ENCODE measurements at regions not wholly inside any gene's neighbourhood (a gene's known extent, or its start where the extent isn't known, plus 50 kb on each side); places are given as distances from the start of the nearest gene placed in this dataset.
A peak's percentile ranks its signal among the peaks of the same experiment; 100 is the strongest.
"Not testable (repeated sequence)": the region's sequence is repeated elsewhere in the genome, so short reads cannot be mapped to it uniquely, and the experiment has no call there.

GRCh38 chr12:67110345-67110744, 158.8 kb upstream of the CAND1 start:
- DNase-seq (ENCODE audit: low read depth, low spot score); in situ Hi-C loops (cut with HindIII; ENCODE audit: low pct_unique_long_range_greater_than_20kb, low sequenced_read_pairs): not testable (repeated sequence)

- in situ Hi-C loops (cut with HindIII; ENCODE audit: low pct_unique_long_range_greater_than_20kb, low sequenced_read_pairs), result no loop called here
- DNase-seq (ENCODE audit: low read depth, low spot score), result no peak
Observed at GRCh38 chr12:67111182-67111581, 158.0 kb upstream of the CAND1 start.

- no peak for DNase-seq (ENCODE audit: low read depth, low spot score)
- in situ Hi-C loops (cut with HindIII; ENCODE audit: low pct_unique_long_range_greater_than_20kb, low sequenced_read_pairs), result no loop called here
Observed at GRCh38 chr12:67112586-67112985, 156.6 kb upstream of the CAND1 start.

GRCh38 chr12:67116134-67116533, 153.0 kb upstream of the CAND1 start:
- no peak for DNase-seq (ENCODE audit: low read depth, low spot score)
- in situ Hi-C loops (cut with HindIII; ENCODE audit: low pct_unique_long_range_greater_than_20kb, low sequenced_read_pairs), result no loop called here

GRCh38 chr12:67122584-67122983, 146.6 kb upstream of the CAND1 start:
- in situ Hi-C loops (cut with HindIII; ENCODE audit: low pct_unique_long_range_greater_than_20kb, low sequenced_read_pairs), result no loop called here

GRCh38 chr12:67137256-67137655, 131.9 kb upstream of the CAND1 start:
- no peak for DNase-seq (ENCODE audit: low read depth, low spot score)
- in situ Hi-C loops (cut with HindIII; ENCODE audit: low pct_unique_long_range_greater_than_20kb, low sequenced_read_pairs), result no loop called here

More at GRCh38 chr12:67122584-67122983, 146.6 kb upstream of the CAND1 start:
- no peak for DNase-seq (ENCODE audit: low read depth, low spot score)

GRCh38 chr12:67141296-67142018, 127.7 kb upstream of the CAND1 start:
- no peak for DNase-seq (ENCODE audit: low read depth, low spot score)
- in situ Hi-C loops (cut with HindIII; ENCODE audit: low pct_unique_long_range_greater_than_20kb, low sequenced_read_pairs), result no loop called here

GRCh38 chr12:67145692-67146091, 123.5 kb upstream of the CAND1 start:
- DNase-seq (ENCODE audit: low read depth, low spot score), result no peak
- in situ Hi-C loops (cut with HindIII; ENCODE audit: low pct_unique_long_range_greater_than_20kb, low sequenced_read_pairs), result no loop called here

GRCh38 chr12:67147030-67147429, 122.1 kb upstream of the CAND1 start:
- DNase-seq (ENCODE audit: low read depth, low spot score), result no peak
- in situ Hi-C loops (cut with HindIII; ENCODE audit: low pct_unique_long_range_greater_than_20kb, low sequenced_read_pairs), result no loop called here

- DNase-seq (ENCODE audit: low read depth, low spot score), result no peak
- in situ Hi-C loops (cut with HindIII; ENCODE audit: low pct_unique_long_range_greater_than_20kb, low sequenced_read_pairs), result no loop called here
Observed at GRCh38 chr12:67147447-67147846, 121.7 kb upstream of the CAND1 start.

GRCh38 chr12:67148265-67148664, 120.9 kb upstream of the CAND1 start:
- in situ Hi-C loops (cut with HindIII; ENCODE audit: low pct_unique_long_range_greater_than_20kb, low sequenced_read_pairs), result no loop called here
- DNase-seq (ENCODE audit: low read depth, low spot score), result no peak

- no peak for DNase-seq (ENCODE audit: low read depth, low spot score)
- in situ Hi-C loops (cut with HindIII; ENCODE audit: low pct_unique_long_range_greater_than_20kb, low sequenced_read_pairs), result no loop called here
Observed at GRCh38 chr12:67151886-67152285, 117.3 kb upstream of the CAND1 start.

GRCh38 chr12:67152451-67152850, 116.7 kb upstream of the CAND1 start:
- no peak for DNase-seq (ENCODE audit: low read depth, low spot score)
- in situ Hi-C loops (cut with HindIII; ENCODE audit: low pct_unique_long_range_greater_than_20kb, low sequenced_read_pairs), result no loop called here

GRCh38 chr12:67154901-67155300, 114.3 kb upstream of the CAND1 start:
- in situ Hi-C loops (cut with HindIII; ENCODE audit: low pct_unique_long_range_greater_than_20kb, low sequenced_read_pairs), result no loop called here
- DNase-seq (ENCODE audit: low read depth, low spot score), result no peak

- no peak for DNase-seq (ENCODE audit: low read depth, low spot score)
- in situ Hi-C loops (cut with HindIII; ENCODE audit: low pct_unique_long_range_greater_than_20kb, low sequenced_read_pairs), result no loop called here
Observed at GRCh38 chr12:67155863-67156262, 113.3 kb upstream of the CAND1 start.

GRCh38 chr12:67161322-67161918, 107.7 kb upstream of the CAND1 start:
- DNase-seq (ENCODE audit: low read depth, low spot score), result peak; percentile 77
- in situ Hi-C loops (cut with HindIII; ENCODE audit: low pct_unique_long_range_greater_than_20kb, low sequenced_read_pairs), result no loop called here

- in situ Hi-C loops (cut with HindIII; ENCODE audit: low pct_unique_long_range_greater_than_20kb, low sequenced_read_pairs), result no loop called here
Observed at GRCh38 chr12:67173258-67173657, 95.9 kb upstream of the CAND1 start.

GRCh38 chr12:67182551-67182950, 86.6 kb upstream of the CAND1 start:
- in situ Hi-C loops (cut with HindIII; ENCODE audit: low pct_unique_long_range_greater_than_20kb, low sequenced_read_pairs), result no loop called here
- no peak for DNase-seq (ENCODE audit: low read depth, low spot score)

More at GRCh38 chr12:67173258-67173657, 95.9 kb upstream of the CAND1 start:
- no peak for DNase-seq (ENCODE audit: low read depth, low spot score)

GRCh38 chr12:67193704-67194103, 75.5 kb upstream of the CAND1 start:
- in situ Hi-C loops (cut with HindIII; ENCODE audit: low pct_unique_long_range_greater_than_20kb, low sequenced_read_pairs), result no loop called here
- peak; percentile 21 for DNase-seq (ENCODE audit: low read depth, low spot score)

Data from SK-MEL-5 (cell line).